ENCODE measurements at regions not wholly inside any gene's neighbourhood (a gene's known extent, or its start where the extent isn't known, plus 50 kb on each side); places are given as distances from the start of the nearest gene placed in this dataset.

DNA sequence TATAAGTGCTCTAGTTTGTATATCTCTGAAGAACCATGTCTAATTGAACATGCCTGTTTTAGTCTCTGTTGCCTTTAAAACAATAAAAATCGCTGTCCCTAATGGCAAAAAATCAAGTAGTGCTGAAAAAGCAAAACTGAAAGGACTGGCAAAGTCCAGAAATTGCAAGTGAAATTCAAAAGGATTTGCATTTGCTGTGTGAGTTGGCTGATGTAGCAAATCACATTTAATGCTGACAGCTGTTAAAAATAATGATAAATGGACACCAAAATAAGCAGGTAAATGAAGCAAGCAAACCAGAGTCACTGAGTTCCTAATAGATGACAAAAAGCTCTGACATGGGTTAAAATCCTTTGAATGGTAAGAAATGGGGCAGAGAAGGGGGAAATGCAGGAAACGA is 874.1 kb downstream of the GRM8 start:
- Histone ChIP-seq H3K27ac (no peak overlapping the region), H3K4me3 (no peak overlapping the region)

DNA sequence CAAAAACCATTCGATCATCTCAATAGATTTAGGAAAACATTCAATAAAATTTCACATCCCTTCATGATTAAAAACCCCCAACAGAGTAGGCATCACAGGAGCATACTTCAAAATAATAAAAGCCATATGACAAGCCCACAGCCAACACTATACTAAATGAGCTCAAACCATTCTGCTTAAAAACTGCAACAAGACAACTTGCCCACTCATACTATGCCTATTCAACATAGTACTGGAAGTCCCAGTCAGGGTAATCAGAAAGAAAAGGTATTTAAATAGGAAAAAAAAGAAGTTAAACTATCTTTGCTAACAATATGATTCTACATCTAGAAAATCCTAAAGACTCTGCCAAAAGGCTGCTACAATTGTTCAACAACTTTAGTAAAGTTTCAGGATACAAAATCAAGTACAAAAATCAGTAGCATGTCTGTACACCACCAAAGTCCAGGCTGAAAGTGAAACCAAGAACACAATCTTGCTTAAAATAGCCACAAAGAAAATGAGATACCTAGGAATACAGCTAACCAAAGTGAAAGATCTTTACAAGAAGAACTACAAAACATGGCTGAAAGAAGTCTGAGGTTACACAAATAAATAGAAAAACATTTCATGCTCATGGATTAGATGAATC is 882.6 kb downstream of the GRM8 start:
- Histone ChIP-seq H3K4me3 (no peak overlapping the region), H3K27ac (no peak overlapping the region)

DNA sequence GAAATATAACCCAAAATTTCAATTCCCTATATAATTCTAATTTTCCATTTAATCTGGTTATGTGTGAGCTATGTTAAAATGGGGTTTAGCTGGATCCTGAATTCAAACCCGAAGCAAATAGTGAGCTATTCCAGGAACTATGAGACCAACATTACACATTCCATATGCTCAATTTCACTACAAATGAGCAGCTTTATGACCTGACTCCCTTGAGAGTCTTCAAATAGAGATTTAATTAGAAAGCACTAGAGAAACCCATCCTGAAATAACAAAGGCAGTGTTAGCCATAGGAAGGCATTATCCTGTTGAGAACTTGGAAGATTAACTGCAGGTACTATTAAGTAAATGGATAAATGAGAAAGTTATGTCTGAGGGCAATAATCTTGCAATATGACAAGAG is 890.0 kb downstream of the GRM8 start:
- Histone ChIP-seq H3K4me3 (no peak overlapping the region), H3K27ac (no peak overlapping the region)

DNA sequence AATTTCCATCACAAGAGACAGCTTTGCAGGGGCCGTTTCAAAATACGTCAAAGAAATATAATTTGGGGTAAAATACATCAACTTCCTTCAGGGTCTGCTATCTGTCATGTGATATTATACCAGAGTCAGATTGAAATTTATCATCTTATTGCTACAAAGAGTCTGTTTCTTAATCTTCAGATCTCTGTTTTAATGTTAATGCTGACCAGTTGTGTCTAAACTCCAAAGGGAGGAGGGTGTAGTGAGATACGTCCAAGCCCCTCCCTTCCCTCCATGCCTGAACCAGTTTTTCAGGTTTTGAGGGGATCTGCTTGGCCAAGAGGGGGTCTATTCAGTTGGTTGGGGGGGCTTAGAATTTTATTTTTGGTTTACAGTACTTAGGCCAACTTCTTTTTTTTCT is 891.6 kb downstream of the GRM8 start:
- Histone ChIP-seq H3K4me3 (no peak overlapping the region), H3K27ac (no peak overlapping the region)

DNA sequence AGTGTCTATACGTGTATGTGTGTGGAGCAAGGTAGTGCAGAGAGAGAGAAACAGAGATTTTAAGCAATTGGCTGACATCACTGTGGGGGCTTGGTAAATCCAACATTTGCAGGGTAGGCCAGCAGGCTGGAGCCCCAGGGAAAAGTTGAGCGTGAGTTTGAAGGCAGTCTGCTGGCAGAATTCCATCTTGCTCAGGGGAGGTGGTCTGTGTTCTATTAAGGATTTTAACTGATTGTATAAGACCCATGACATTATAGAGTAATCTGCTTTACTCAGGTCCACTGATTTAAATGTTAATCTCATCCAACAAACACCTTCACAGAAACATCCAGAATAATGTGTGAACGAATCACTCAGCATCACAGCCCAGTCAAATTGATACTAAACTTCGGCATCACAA is 912.9 kb downstream of the GRM8 start:
- Histone ChIP-seq H3K4me3 (no peak overlapping the region), H3K27ac (no peak overlapping the region)

DNA sequence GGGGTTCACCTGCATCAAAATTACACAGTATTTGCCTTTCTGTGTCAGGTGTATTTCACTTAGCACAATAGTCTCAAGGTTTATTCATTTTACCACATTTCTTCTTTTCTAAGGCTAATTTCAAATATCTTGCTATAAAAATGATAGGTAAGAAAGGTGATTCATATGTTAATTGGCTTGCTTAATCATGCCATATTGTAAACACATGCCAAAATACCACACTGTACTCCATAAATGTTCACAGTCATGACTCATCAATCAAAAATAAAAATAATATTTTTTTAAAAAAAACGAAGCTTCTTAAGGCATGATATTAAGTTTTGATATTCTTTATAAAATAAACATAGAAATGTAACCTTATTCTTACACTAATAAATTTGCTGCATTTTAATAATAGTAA is 947.1 kb downstream of the GRM8 start:
- Histone ChIP-seq H3K4me3 (no peak overlapping the region), H3K27ac (no peak overlapping the region)

DNA sequence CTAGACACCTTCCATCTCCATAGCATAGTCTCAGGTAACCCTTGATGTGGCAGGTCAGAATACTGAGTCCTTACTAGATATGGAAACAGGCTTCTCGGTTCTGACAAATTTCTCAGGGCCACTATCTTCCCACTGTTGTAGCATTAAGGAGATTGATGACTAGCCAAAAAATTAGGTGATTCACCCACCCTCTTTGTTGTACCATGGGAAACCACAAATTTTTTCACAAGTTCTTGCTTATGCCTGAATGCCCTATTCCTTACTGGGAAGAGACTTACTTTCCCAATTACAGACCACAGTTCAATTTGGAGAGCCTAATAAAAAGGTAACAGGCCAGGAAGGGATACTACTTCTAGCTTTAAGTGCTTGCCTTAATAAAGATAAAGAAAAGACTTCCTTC is 948.8 kb downstream of the GRM8 start:
- Histone ChIP-seq H3K27ac (no peak overlapping the region), H3K4me3 (no peak overlapping the region)

DNA sequence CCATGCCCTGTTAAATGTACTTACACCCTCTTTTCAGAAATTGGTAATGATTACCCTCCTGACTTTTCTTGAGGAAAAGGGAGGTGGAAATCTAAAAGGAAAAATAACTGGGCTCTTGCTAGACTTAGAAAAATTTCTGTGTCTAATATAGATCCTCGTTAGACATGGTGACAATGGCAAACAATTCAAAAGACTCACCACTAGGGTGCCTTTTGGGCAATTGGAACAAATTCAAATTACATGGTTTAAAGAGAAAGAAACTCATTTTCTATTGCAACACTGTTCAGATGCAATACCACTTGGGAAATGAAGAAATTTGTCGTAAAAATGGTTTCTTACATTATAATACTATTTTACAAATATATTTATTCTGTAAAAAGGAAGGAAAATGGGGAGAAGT is 950.1 kb downstream of the GRM8 start:
- Histone ChIP-seq H3K27ac (no peak overlapping the region), H3K4me3 (no peak overlapping the region)

DNA sequence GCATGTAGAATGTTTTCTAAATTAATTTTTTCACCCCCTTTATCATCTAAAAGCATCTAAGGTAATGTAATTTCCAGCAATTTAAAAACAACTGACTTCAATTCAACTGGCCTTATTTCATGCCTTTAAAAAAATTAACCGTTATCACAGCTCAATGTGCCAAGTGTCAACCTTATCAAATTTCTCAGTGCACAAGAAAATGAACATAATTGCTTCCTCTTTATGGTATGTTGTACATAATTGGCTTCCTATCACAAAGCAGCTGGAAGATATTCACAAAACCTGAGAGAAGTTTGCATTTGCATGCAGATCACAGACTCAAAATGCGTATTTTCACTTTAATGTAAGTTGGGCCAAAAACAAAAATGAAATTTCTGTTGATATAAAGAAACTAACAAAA is 966.4 kb downstream of the GRM8 start:
- Histone ChIP-seq H3K4me3 (no peak overlapping the region), H3K27ac (no peak overlapping the region)

DNA sequence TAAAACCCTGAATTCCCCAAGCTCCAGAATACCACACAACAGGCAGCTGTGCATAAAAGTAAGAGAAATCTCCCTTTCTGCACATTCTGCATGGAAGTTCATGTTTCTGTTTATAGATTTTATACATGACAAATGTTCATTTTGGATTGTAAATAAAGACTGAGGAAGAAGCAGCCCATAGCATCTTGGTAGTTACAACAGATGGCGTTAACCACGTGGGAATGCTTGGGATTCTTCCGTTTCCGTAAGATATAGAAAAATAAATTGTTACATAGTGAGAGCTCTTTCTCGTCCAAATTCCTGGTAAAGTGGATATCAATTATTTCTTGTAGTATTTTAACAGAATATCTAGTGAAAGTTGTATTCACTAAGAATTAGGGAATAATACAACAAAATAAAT is 1016.5 kb downstream of the GRM8 start:
- H3K27ac ChIP-seq, result no peak overlapping the region
- H3K4me3 ChIP-seq, result no peak overlapping the region

DNA sequence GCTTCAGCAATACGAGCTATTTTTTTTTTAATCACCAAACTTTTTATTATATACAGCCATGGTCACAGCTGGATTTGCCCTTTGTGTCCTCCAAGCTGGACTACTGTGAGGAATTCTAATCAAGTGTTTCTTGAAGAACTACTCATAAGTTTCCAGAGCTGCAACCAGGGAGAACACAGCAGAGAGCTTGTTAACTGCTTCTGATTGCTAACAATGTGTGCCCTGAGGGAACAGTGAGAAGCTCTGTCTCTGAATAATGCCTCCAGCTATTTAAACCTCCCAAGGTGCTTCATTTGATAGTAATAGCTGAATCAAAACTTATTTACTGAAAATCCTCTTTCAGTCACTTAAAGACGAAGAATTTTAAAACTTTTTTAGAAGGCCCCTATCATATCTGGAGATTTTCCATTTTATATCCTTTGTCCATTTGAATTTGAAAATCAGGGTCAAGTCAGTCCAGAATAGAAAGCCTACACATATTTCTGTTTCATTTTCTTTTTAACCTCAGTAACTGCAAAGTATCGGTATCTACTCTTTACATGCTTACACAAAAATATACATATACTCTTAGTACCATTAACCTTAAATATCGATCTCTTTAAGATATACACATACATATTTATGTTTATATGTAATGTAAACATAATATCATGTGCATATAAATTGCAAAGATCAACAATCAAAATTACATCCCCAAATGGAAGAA is 1024.2 kb downstream of the GRM8 start:
- Histone ChIP-seq H3K27ac (no peak overlapping the region), H3K4me3 (no peak overlapping the region)

DNA sequence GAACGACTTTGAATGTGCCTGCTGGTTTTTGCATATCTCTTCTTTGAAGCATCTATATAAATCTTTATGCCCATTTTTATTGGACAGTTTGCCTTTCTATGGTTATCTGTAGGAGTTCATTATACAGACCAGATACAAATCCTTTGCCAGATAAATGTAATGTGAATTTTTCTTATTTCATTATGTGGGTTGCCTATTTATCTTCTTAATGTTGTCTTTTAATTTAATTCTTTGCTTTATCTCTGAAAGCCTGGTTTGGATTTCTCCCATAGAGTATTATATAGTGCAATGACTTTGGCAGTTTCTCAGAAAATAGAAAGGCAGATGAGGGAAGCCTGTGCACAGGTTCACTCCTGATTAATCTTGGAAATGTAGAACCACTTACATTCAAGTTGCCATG is 1025.1 kb downstream of the GRM8 start:
- Histone ChIP-seq H3K27ac (no peak overlapping the region), H3K4me3 (no peak overlapping the region)

DNA sequence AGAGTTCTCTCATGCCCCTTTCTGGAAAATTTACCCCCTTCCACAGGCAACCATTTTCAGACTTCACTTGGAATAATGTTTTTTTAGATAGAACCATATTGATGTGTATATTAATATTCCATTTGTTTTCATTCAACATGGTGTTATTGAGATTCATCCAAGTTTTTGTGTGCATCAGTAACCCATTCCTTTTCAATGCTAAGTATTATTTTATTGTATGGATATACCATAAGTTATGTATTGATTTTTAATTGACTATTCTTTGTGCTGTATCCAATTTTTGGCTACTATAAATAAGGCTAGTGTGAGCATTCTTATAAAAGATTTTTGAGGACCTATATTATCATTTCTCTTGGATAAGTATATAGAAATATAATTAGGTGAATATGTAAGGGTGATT is 1025.7 kb downstream of the GRM8 start:
- Histone ChIP-seq H3K27ac (no peak overlapping the region), H3K4me3 (no peak overlapping the region)

DNA sequence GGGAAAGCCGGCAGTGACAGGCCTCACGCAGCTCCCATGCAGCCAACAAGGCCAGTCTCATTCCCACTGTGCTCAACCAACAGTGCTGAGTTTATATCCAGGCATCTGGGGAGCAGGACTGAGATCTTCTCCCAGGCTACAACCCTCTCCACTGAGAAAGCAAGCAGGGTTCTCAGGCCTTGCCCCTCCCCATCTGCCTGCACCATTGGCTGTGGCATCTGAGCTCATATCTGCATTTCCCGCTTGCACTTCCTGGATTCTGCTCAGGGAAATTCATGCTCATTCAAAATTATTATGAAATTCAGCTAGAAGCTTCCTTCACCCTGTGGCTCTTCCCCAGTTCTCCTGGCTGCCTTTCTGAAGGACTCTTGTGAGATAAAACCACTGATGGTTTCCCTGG is 1029.0 kb downstream of the GRM8 start:
- Histone ChIP-seq H3K4me3 (no peak overlapping the region), H3K27ac (no peak overlapping the region)

DNA sequence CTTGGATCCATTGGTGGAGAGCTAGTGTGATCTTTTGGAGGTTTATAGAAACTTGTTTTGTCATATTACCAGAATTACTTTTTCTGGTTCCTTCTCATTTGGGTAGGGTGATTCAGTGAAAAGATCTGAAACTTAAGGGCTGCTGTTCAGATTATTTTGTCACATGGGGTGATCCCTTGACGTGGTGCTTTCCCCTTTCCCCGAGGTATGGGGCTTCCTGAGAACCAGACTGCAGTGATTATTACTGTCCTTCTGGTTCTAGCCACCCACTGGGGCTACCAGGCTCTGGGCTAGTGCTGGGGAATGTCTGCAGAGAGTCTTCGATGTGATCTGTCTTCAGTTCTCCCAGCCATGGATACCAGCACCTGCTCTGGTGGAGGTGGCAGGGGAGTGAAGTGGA is 1030.0 kb downstream of the GRM8 start:
- no peak overlapping the region for H3K4me3 ChIP-seq
- H3K27ac ChIP-seq, result no peak overlapping the region

DNA sequence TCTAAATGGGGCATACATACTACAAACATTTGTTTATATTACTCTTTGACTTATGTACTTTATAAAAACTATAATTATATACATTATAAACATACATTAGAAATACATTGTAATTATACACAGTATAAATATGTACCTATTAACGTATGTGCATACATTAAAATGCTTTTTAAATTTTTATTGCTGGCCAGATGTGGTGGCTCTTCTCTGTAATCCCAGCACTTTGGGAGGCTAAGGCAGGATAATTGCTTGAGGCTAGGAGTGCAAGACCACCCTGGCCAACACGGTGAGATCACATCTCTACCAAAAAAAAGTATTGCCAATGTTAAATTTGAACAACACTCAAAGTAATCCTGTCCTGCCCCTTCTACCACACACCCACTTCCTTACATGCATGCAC is 1037.0 kb downstream of the GRM8 start:
- Histone ChIP-seq H3K4me3 (no peak overlapping the region), H3K27ac (no peak overlapping the region)

DNA sequence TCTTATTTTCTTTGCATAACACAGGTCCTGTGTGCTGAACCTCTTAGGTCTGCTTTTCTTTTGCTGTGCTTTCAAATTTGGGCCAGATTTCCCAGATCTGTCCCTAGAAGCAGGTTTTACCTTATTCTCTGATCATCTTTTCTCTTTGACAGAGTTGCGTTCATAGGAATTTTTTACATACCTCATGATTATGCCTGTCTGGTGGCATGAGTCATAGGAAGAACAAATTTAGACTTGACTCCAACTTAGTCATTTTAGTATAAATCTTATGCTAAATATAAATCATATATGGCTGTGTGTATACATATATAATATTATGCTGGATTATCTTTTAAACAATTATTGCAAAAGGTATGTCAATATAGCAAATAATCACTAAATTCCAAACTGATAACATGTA is 1038.9 kb downstream of the GRM8 start:
- H3K27ac ChIP-seq, result no peak overlapping the region
- no peak overlapping the region for H3K4me3 ChIP-seq

DNA sequence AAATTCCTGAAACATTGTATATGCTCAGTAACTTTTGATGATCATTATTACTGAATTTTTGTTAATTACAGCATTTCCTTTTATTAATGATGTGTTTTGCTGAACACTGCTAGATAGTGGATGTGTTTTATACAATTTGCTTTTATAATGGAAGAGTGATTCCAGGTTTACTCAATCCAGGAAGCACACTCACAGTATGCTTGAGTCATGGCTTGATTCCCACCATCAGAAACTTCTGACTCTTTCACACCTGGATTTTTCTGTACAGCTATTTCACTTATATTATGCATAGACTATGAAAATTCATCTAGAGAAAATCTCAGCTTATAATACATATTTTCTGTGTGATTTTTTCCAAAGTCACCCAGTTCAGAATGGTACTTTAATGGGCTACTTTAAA is 1040.9 kb downstream of the GRM8 start:
- H3K4me3 ChIP-seq, result no peak overlapping the region

DNA sequence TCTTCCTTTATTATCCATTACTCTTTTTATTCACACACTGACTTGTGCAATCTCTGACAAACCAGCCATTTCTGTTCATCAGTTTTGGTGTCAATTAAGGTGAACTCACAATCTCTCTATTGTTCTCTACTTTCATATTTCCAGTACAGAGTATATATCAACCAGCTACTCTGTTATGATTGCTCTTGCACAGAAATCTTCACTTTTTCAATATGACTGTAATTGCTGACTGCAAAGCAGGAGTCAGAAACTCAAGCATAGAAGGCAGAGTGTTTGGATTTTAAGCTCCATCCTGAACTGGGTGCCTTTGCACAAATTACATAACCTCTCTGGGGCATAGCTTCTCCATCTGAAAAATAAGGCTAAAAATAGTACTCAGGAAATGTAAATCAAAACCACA is 1042.0 kb downstream of the GRM8 start:
- Histone ChIP-seq H3K4me3 (no peak overlapping the region), H3K27ac (no peak overlapping the region)

More for the DNA sequence above, 1040.9 kb downstream of the GRM8 start:
- H3K27ac ChIP-seq, result no peak overlapping the region

DNA sequence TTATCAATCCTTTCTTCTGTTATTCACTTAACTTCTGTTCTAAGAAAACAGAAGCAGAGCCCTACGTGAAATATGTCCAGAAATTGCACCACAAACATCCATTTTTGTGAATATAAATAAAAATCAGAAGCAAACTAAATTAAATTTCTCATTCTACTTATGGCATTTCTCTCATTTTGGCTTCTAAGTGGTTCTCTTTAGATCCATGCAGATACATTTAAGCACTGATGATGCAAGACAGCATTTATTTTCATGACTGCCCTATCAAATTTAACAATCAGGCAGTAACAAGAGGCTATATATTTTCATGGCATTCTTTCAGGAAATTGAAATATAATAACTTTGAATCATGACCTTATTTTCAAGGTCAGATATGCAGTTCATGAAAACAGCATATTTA is 1049.6 kb downstream of the GRM8 start:
- no peak overlapping the region for H3K4me3 ChIP-seq
- H3K27ac ChIP-seq, result no peak overlapping the region

DNA sequence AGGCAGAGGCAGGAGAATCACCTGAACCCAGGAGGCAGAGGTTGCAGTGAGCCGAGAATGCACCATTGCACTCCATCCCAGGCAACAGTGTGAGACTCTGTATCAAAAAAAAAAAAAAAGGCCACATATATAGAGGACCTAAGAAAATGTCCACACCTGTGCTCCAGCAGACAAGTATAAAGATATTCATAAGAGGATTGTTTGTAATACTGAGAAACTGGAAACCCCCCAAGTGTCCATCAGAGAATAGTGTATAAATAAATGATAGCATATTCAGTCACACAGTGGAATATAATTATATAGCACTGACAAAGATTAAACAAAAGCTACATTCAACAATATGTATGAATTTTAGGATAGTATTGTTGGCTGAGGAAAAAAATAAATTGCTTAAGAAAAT is 1050.6 kb downstream of the GRM8 start:
- no peak overlapping the region for H3K27ac ChIP-seq
- H3K4me3 ChIP-seq, result no peak overlapping the region

DNA sequence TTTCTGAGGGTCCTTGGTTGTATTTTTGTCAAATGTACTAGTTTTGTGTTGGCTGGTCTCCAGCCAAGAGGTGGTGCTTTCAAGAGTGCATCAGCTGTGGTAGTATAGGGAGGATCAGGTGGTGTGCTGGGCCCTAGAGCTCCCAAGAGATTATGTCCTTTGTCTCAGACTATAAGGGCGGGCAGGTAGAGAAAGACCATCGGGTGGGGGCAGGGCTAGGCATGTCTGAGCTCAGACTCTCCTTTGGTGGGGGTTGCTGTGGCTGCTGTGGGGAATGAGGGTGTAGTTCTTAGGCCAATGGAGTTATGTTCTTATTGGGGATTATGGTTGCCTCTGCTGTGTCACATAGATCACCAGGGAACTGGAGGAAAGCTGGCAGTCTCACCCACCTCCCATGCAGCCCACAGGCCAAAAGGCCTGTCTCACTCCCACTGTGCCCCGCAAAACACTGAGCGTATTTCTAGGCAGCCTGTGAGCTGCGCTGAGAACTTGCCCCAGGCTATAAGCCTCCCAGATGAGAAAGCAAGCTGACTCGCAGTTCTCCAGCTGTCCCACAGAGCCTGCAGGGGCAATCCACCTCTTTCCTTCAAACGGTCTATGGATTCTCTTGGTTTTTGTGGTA is 1066.7 kb downstream of the GRM8 start:
- no peak overlapping the region for H3K27ac ChIP-seq
- no peak overlapping the region for H3K4me3 ChIP-seq

Data from skin epidermis (tissue), 12 donors.